Type B pancreatic cell (in vitro differentiated cells): ENCODE measurements at regions not wholly inside any gene's neighbourhood (a gene's known extent, or its start where the extent isn't known, plus 50 kb on each side); places are given as distances from the start of the nearest gene placed in this dataset.

Experiments used
- DNase-seq: peaks from one replicate; pipeline ENCODE4 v3.0.0; 2021; ENCODE audit warnings: mixed read lengths; ENCODE audit not compliant: unreplicated experiment; ENCODE audit errors: extremely low spot score
- H3K27ac Mint-ChIP-seq: 2 replicates; pipeline ENCODE4 v1.8.0; 2021; ENCODE audit warnings: mild to moderate bottlenecking, mixed read lengths
- H3K27me3 Mint-ChIP-seq: 2 replicates; pipeline ENCODE4 v1.8.0; 2021; ENCODE audit warnings: mixed read lengths
- H3K36me3 Mint-ChIP-seq: 2 replicates; pipeline ENCODE4 v1.8.0; 2021; ENCODE audit warnings: mixed read lengths
- H3K4me1 Mint-ChIP-seq: one replicate; pipeline ENCODE4 v1.8.0; 2021; ENCODE audit warnings: mixed read lengths; ENCODE audit not compliant: unreplicated experiment
- H3K4me3 Mint-ChIP-seq: 2 replicates; pipeline ENCODE4 v1.8.0; 2021; ENCODE audit warnings: mild to moderate bottlenecking, mixed read lengths
- H3K9me3 Mint-ChIP-seq: 2 replicates; pipeline ENCODE4 v1.8.0; 2021; ENCODE audit warnings: mixed read lengths
- CTCF ChIP-seq: fragments of 200-600 bp; sonication (generic); conservative IDR thresholded peaks from 2 replicates; pipeline ENCODE4 v1.5.0; 2021; ENCODE audit warnings: antibody characterized with exemption, mild to moderate bottlenecking

DNA sequence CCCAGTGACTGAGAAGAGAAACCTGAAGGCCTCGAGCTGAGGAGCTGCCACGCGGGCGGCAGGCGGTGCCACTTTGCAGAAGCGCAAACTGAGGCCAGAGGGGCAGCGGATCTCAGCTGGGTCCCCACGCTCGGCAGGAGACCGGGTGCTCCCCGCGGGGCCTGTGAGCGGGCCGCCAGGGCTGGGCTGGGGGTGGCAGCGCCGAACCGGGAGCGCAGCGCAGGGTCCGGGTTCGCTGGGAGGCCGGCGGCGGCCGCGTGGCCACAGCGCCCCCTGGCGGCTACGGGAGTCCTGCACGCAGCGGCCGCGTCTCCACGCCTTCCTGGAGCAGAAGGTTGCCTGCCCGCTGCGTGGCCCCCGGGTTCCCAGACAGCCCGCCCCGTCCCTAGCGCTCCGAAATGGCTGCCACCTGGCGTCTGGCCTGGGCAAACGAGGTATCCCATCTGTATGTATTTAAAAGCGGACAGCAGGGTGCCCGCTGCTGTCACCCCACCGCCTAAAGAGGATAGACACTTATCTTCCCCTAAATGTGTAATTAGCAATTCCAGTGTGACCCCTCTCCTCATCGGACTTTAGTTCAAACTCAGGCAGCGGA lies 96.1 kb upstream of the CDH5 start:
- H3K36me3 Mint-ChIP-seq: no peaks in the 10 kb centered on the region
- peaks cover 26% of the 10 kb centered on the region for H3K27me3 Mint-ChIP-seq
- H3K9me3 Mint-ChIP-seq: peaks cover 3% of the 10 kb centered on the region
- TF ChIP-seq CTCF: peak; percentile 99
- peak overlapping the region; percentile 59 for H3K4me3 Mint-ChIP-seq
- peak; percentile 92 for DNase-seq
- H3K4me1 Mint-ChIP-seq: peaks cover 51% of the 10 kb centered on the region
- peak overlapping the region; percentile 58 for H3K27ac Mint-ChIP-seq

DNA sequence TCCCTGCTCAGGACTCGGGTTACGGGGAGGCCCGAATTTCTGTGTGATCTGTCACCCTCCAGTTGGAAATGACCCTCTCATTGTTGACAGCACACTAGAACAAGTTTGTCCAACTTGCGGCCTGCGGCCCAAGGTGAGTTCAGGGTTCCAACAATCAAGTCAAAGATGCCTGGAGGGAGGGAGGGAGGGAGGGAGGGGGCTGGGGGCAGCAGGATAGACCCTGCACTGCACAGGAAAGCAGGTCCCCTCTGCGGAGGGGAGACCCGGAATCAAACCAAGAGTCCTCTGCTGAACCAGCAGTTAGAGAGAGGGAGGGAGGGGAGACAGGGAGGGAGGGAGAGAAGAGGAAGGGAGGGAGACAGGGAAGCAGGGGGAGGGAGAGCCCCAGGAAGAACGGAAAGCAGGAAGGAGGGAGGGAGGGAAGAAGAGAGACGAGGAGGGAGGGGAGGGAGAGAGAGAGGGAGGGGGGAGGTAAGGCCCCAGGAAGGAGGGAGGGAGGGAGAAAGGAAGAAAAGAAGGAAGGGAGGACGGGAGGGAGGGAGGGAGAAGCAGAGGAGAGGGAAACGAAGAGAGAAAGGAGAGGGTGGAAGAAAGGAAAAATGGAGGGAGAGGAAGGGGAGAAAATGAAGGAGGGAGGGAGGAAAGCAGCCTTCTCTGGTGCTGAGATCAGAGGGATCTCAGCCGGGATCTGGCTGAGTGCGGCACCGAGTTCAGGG lies 96.7 kb upstream of the CDH5 start:
- no peak overlapping the region for H3K27ac Mint-ChIP-seq
- peak overlapping the region; percentile 25 for H3K4me3 Mint-ChIP-seq
- H3K36me3 Mint-ChIP-seq: no peaks in the 10 kb centered on the region
- no peak for DNase-seq
- peaks cover 3% of the 10 kb centered on the region for H3K9me3 Mint-ChIP-seq
- peaks cover 26% of the 10 kb centered on the region for H3K27me3 Mint-ChIP-seq
- TF ChIP-seq CTCF: no peak
- peaks cover 51% of the 10 kb centered on the region for H3K4me1 Mint-ChIP-seq

- TF ChIP-seq CTCF: no peak
- Mint-ChIP-seq H3K27me3 (peaks cover 21% of the 10 kb centered on the region), H3K9me3 (no peaks in the 10 kb centered on the region), H3K27ac (peak overlapping the region; percentile 8), H3K36me3 (no peaks in the 10 kb centered on the region), H3K4me1 (peaks cover 51% of the 10 kb centered on the region), H3K4me3 (no peak overlapping the region)
- peak; percentile 68 for DNase-seq
These were observed 99.0 kb upstream of the CDH5 start for GRCh38 chr16:66267292-66268014.

DNA sequence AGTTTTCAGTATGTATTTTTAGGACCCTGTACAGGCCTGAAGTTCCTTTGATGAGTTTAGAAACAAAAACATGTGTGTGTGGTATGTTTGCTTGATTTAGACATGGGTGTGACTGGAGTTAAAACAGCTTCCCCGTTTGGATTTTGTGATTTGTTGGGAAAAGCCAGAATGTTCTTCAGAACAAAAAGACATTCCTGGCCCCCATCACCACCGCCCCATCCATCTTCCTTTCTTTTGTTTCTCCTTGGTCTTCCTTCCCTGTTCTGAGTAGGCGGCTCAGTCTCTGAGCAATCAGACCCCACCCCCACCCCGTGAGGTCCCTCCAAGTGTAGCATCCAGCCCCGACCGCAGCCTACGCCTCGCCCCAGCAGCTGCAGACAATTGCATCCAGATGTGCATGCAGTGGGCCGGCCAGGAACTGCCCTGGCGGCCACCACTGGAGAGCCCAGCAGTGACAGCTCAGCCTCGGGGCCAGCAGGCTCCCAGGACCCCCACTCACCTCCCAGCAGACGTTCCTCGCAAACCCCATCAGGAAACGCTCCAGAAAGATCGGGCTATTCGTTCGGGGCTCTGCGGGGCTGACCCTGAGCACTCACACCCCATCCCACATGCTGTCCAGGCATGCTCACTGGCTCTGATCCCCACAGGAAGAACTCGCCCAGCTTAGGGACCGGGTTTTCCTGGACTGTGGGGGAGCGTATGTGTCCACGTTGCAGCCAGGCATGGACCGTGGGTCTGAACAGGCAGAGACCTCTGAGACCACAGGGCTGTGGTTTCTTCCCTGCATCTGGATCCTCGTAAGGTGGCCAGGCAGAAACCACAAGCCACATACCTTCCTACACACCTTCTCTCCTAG lies 99.8 kb upstream of the CDH5 start:
- Mint-ChIP-seq H3K36me3 (no peaks in the 10 kb centered on the region), H3K4me1 (peaks cover 51% of the 10 kb centered on the region), H3K27ac (peak overlapping the region; percentile 82), H3K27me3 (peaks cover 20% of the 10 kb centered on the region), H3K4me3 (peak overlapping the region; percentile 76), H3K9me3 (no peaks in the 10 kb centered on the region)
- peak; percentile 82 for DNase-seq
- peak; percentile 48 for TF ChIP-seq CTCF

DNA sequence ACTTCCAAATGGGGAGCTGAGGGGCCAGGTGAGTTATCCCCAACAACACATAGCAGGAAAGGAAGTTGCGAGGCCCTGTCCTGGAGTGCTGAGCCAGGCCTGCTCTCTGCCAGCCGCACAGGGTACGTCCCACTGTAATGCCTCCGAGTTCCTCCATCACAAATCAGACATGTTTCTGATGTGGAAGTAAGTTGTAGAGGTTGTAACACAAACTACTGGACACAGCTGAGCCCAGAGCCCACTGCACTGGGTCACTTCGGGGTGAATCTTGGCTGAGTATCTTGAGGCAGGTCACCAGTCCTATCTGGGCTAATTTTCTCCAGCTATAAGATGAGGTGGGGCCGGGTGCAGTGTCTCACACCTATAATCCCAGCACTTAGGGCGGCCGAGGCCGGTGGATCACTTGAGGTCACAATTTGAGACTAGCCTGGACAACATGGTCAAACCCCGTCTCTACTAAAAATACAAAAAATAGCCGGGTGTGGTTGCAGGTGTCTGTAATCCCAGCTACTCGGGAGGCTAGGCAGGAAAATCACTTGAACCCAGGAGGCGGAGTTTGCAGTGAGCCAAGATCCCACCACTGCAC lies 100.8 kb upstream of the CDH5 start:
- TF ChIP-seq CTCF: no peak
- Mint-ChIP-seq H3K4me1 (peaks cover 49% of the 10 kb centered on the region), H3K36me3 (no peaks in the 10 kb centered on the region), H3K27ac (no peak overlapping the region), H3K9me3 (no peaks in the 10 kb centered on the region), H3K4me3 (no peak overlapping the region), H3K27me3 (peaks cover 16% of the 10 kb centered on the region)
- DNase-seq: peak; percentile 57
